ENCODE measurements at regions not wholly inside any gene's neighbourhood (a gene's known extent, or its start where the extent isn't known, plus 50 kb on each side); places are given as distances from the start of the nearest gene placed in this dataset.

GRCh38 chr22:48313175-48313830, 1514.4 kb downstream of the BRD1 start:
- H3K27me3 ChIP-seq = no peaks in the 10 kb centered on the region
- no peaks in the 10 kb centered on the region for H3K9me3 ChIP-seq (ENCODE audit: low read depth)
- TF ChIP-seq CTCF (IDR thresholded peaks at IDR 0.05; ENCODE audit: low read depth, low read length) = no peak
- no peak overlapping the region for H3K4me3 ChIP-seq
- no peaks in the 10 kb centered on the region for H3K4me1 ChIP-seq (ENCODE audit: low read depth)
- DNase-seq (ENCODE audit: low read depth in 1 of 2, low spot score in 1 of 2) = no peak
- no peak overlapping the region for H3K27ac ChIP-seq
- no peaks in the 10 kb centered on the region for H3K36me3 ChIP-seq

DNA sequence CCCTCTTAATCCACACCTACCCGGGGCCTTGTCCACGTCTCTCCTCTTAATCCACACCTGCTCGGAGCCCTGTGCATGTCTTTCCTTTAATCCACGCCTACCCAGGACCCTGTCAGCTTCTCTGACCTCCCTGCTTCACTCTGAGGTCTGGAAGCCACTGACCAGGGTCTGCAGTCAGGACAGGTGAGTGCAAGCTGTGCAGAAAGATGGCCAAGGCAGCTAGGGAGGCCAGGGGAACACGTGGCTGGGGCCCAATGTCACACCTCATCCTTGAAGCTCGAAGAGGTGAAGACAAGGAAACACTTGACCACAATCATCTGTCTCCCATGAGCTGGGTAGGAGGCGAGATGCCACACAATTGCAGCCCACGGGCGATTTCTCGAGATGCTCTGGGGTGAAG, 1516.9 kb downstream of the BRD1 start:
- TF ChIP-seq CTCF (IDR thresholded peaks at IDR 0.05; ENCODE audit: low read depth, low read length) = no peak
- Histone ChIP-seq H3K9me3 (ENCODE audit: low read depth) (no peaks in the 10 kb centered on the region), H3K4me3 (no peak overlapping the region), H3K27ac (no peak overlapping the region), H3K36me3 (no peaks in the 10 kb centered on the region), H3K27me3 (no peaks in the 10 kb centered on the region), H3K4me1 (ENCODE audit: low read depth) (no peaks in the 10 kb centered on the region)
- DNase-seq (ENCODE audit: low read depth in 1 of 2, low spot score in 1 of 2) = no peak

DNA sequence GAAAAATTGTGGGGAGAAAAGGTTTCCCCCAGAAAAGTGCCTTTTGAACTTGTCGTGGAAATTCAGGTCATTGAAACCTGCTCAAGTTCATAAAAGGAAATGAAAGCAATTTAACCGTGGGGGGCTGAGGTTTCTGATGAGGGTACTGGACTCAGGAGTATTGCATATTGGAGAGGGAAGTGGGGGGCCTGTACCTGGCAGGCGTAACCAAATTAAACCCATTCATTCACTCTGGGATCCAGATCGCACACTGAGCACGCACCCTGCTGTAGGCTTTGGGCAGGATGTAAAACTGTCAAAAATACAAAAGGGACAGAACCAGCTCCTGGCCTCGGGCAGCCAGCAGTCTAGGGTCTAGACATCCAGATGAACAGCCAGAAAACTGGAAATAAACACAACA, 1517.4 kb downstream of the BRD1 start:
- H3K27me3 ChIP-seq = no peaks in the 10 kb centered on the region
- H3K4me3 ChIP-seq = no peak overlapping the region
- DNase-seq (ENCODE audit: low read depth in 1 of 2, low spot score in 1 of 2) = no peak

DNA sequence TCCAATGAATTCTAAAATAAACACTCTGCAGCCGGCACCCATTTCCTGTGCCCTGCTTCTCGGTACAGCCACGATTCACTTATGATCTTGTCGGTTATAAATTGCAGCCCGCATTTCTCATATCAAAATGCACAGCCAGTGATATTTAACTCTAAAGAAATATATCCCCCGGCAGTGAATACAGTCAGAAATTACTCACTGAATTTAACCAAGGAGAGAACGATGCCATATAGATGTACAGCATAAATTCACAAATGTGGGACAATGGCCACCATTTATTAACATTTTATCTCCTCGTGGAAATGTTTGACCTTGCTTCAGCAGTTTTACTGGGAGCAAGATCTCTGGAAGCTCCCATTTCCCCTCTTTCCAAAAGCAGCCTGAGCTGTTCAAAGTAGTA, 1517.8 kb downstream of the BRD1 start:
- DNase-seq (ENCODE audit: low read depth in 1 of 2, low spot score in 1 of 2) = no peak
- Histone ChIP-seq H3K9me3 (ENCODE audit: low read depth) (no peaks in the 10 kb centered on the region), H3K4me3 (no peak overlapping the region), H3K27ac (no peak overlapping the region), H3K27me3 (no peaks in the 10 kb centered on the region), H3K36me3 (no peaks in the 10 kb centered on the region), H3K4me1 (ENCODE audit: low read depth) (no peaks in the 10 kb centered on the region)
- no peak for TF ChIP-seq CTCF (IDR thresholded peaks at IDR 0.05; ENCODE audit: low read depth, low read length)

More for the DNA sequence above, 1517.4 kb downstream of the BRD1 start:
- no peaks in the 10 kb centered on the region for H3K36me3 ChIP-seq
- TF ChIP-seq CTCF (IDR thresholded peaks at IDR 0.05; ENCODE audit: low read depth, low read length) = no peak
- H3K27ac ChIP-seq = no peak overlapping the region
- no peaks in the 10 kb centered on the region for H3K4me1 ChIP-seq (ENCODE audit: low read depth)
- H3K9me3 ChIP-seq (ENCODE audit: low read depth) = no peaks in the 10 kb centered on the region

DNA sequence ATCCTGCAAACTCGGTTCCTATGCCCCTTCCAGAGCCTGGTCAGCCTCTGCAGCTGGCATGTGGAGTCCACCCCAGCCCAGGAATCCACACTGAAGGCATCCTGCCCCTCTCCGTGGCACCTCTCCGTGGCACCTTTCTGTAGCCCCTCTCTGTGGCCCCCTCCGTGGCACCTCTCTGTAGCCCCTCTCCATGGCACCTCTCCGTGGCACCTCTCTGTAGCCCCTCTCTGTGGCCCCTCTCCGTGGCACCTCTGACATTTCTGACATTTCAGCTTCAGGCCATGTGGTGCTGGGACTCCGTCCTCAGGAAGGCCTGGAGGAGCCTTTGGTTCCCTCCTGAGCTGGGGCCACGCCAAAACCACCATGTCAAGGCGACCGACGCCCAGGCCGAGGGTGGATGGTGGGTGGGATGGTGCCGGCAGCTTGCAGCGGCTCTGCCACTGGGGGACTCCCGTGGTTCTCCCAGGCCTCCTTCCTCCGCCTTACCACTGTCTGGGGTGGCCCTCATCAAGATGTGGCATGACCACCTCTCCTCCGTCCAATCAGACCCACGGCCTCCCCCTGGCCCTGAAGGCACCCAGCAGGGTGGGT, 1518.5 kb downstream of the BRD1 start:
- TF ChIP-seq CTCF (IDR thresholded peaks at IDR 0.05; ENCODE audit: low read depth, low read length) = no peak
- Histone ChIP-seq H3K27ac (no peak overlapping the region), H3K36me3 (no peaks in the 10 kb centered on the region), H3K4me1 (ENCODE audit: low read depth) (no peaks in the 10 kb centered on the region), H3K9me3 (ENCODE audit: low read depth) (no peaks in the 10 kb centered on the region), H3K27me3 (no peaks in the 10 kb centered on the region), H3K4me3 (no peak overlapping the region)
- DNase-seq (ENCODE audit: low read depth in 1 of 2, low spot score in 1 of 2) = no peak
